PC-3 (cell line): ENCODE measurements at regions not wholly inside any gene's neighbourhood (a gene's known extent, or its start where the extent isn't known, plus 50 kb on each side); places are given as distances from the start of the nearest gene placed in this dataset.

Experiments used
- ATAC-seq: fragments of 200-7000 bp; cut with Tn5 transposase; 2 replicates; pipeline ENCODE4 v1.9.1; 2020; ENCODE audit warnings: mild to moderate bottlenecking, moderate library complexity
- BruUV-seq: library from RNA; stranded (reverse); fragments of 400-500 nt; replicated peaks from 2 replicates; lab custom pipeline; 2021; lab: Mats Ljungman, UMichigan
- CTCF ChIA-PET: fragments of 300-600 bp; sonication (Branson Sonifier 250); formaldehyde crosslinking; loops from one replicate; lab custom pipeline; 2022; ENCODE audit warnings: antibody characterized with exemption; lab: Charles Lee
- POLR2A ChIA-PET: fragments of 300-600 bp; sonication (Branson Sonifier 250); formaldehyde crosslinking; loops from one replicate; lab custom pipeline; 2022; ENCODE audit warnings: antibody characterized with exemption; ENCODE audit not compliant: unreplicated experiment; lab: Charles Lee
- DNase-seq: peaks from one replicate; pipeline ENCODE4 v3.0.0-alpha.2; 2015
- H2AFZ ChIP-seq: fragments of 300-600 bp; sonication (generic); 2 replicates; pipeline ENCODE4 v1.6.0; 2016; ENCODE audit warnings: antibody characterized with exemption, low read length
- H3F3A ChIP-seq: fragments of 300-600 bp; sonication (generic); one replicate; pipeline ENCODE4 v1.6.0; 2017; ENCODE audit warnings: antibody characterized with exemption, low read length, control low read depth, mild to moderate bottlenecking; ENCODE audit not compliant: unreplicated experiment
- H3K27ac ChIP-seq: fragments of 300-600 bp; sonication (generic); 2 replicates; pipeline ENCODE4 v1.5.1; 2016; ENCODE audit warnings: mild to moderate bottlenecking, low read length
- H3K27me3 ChIP-seq: fragments of 300-600 bp; sonication (generic); 2 replicates; pipeline ENCODE4 v1.6.1; 2016; ENCODE audit warnings: low read length, mixed read lengths
- H3K36me3 ChIP-seq: fragments of 300-600 bp; sonication (generic); 2 replicates; pipeline ENCODE4 v1.6.1; 2016; ENCODE audit warnings: low read depth, mixed run types, low read length, mixed read lengths
- H3K4me1 ChIP-seq: fragments of 300-600 bp; sonication (generic); 2 replicates; pipeline ENCODE4 v1.5.1; 2016; ENCODE audit warnings: low read length; ENCODE audit not compliant: insufficient read depth
- H3K4me2 ChIP-seq: fragments of 300-600 bp; sonication (generic); 2 replicates; pipeline ENCODE4 v1.6.0; 2016; ENCODE audit warnings: low read length
- H3K4me3 ChIP-seq: fragments of 300-600 bp; sonication (generic); 2 replicates; pipeline ENCODE4 v1.5.1; 2016; ENCODE audit warnings: mild to moderate bottlenecking, low read length, mixed read lengths
- H3K79me2 ChIP-seq: fragments of 300-600 bp; sonication (generic); 2 replicates; pipeline ENCODE4 v1.6.1; 2017; ENCODE audit warnings: low read length, mixed read lengths
- H3K9ac ChIP-seq: fragments of 300-600 bp; sonication (generic); 2 replicates; pipeline ENCODE4 v1.6.0; 2016; ENCODE audit warnings: mild to moderate bottlenecking, low read length
- H3K9me2 ChIP-seq: fragments of 300-600 bp; sonication (generic); replicated peaks from 2 replicates; pipeline ENCODE4 v1.6.1; 2016; ENCODE audit warnings: mixed run types, low read length, mixed read lengths
- H3K9me3 ChIP-seq: fragments of 300-600 bp; sonication (generic); 2 replicates; pipeline ENCODE4 v1.6.1; 2016; ENCODE audit warnings: low read length, mixed read lengths
- H4K20me1 ChIP-seq: fragments of 300-600 bp; sonication (generic); 2 replicates; pipeline ENCODE4 v1.6.1; 2016; ENCODE audit warnings: low read length, mixed read lengths
- CTCF ChIP-seq: fragments of 300-600 bp; sonication (generic); conservative IDR thresholded peaks from 2 replicates; pipeline ENCODE4 v1.5.1; 2017; ENCODE audit warnings: antibody characterized with exemption, low read depth, mild to moderate bottlenecking, low read length
- EZH2 ChIP-seq: fragments of 300-600 bp; sonication (generic); IDR thresholded peaks from one replicate; pipeline ENCODE4 v1.6.1; 2017; ENCODE audit warnings: antibody characterized with exemption, mild to moderate bottlenecking, low read length; ENCODE audit not compliant: unreplicated experiment
- EZH2phosphoT487 ChIP-seq: fragments of 300-600 bp; sonication (generic); IDR thresholded peaks from 2 replicates; pipeline ENCODE4 v1.6.1; 2018; ENCODE audit warnings: mild to moderate bottlenecking, antibody characterized with exemption, low read length, borderline replicate concordance
- intact Hi-C: fragments of 100-400 bp; cut with micrococcal nuclease; formaldehyde crosslinking; loops from 2 replicates; pipeline ENCODE4 v1.9.0; 2023

- Histone ChIP-seq H3K27ac (no peak overlapping the region), H3K27me3 (no peaks in the 10 kb centered on the region), H3K9me2 (no peaks in the 10 kb centered on the region), H3K79me2 (no peaks in the 10 kb centered on the region), H3K36me3 (no peaks in the 10 kb centered on the region), H3F3A (no peaks in the 10 kb centered on the region), H3K4me1 (no peaks in the 10 kb centered on the region), H3K4me3 (no peak overlapping the region), H4K20me1 (no peaks in the 10 kb centered on the region), H3K4me2 (no peak overlapping the region), H3K9ac (no peak overlapping the region), H3K9me3 (no peaks in the 10 kb centered on the region), H2AFZ (no peak overlapping the region)
- ATAC-seq (no peak), DNase-seq (no peak)
- CTCF ChIA-PET, result no interaction called here
- POLR2A ChIA-PET, result no interaction called here
- intact Hi-C loops, result no loop called here
- no TSS peak for BruUV-seq
- TF ChIP-seq CTCF, result no peak
- no peak for TF ChIP-seq EZH2
- TF ChIP-seq EZH2phosphoT487, result no peak
Measured at GRCh38 chr22:27679176-27679575, 122.4 kb downstream of the MN1 start.

- BruUV-seq, result no TSS peak
- Histone ChIP-seq H3K9me2 (no peaks in the 10 kb centered on the region), H3K27ac (no peak overlapping the region), H3K79me2 (no peaks in the 10 kb centered on the region), H3K27me3 (no peaks in the 10 kb centered on the region), H2AFZ (no peak overlapping the region), H3K9me3 (no peaks in the 10 kb centered on the region), H3F3A (no peaks in the 10 kb centered on the region), H4K20me1 (no peaks in the 10 kb centered on the region), H3K36me3 (no peaks in the 10 kb centered on the region), H3K4me3 (no peak overlapping the region), H3K9ac (no peak overlapping the region), H3K4me2 (no peak overlapping the region), H3K4me1 (no peaks in the 10 kb centered on the region)
- ChIA-PET POLR2A (no interaction called here), CTCF (no interaction called here)
- TF ChIP-seq CTCF, result no peak
- TF ChIP-seq EZH2phosphoT487, result no peak
- TF ChIP-seq EZH2, result no peak
- intact Hi-C loops, result no loop called here
- no peak for ATAC-seq
- no peak for DNase-seq
Measured at GRCh38 chr22:27679693-27680488, 121.7 kb downstream of the MN1 start.

GRCh38 chr22:27680636-27681035 lies 120.9 kb downstream of the MN1 start:
- H3K9me2 ChIP-seq, result no peaks in the 10 kb centered on the region
- no peak for ATAC-seq
- H3K79me2 ChIP-seq, result no peaks in the 10 kb centered on the region
- no peaks in the 10 kb centered on the region for H3K9me3 ChIP-seq
- CTCF ChIA-PET, result no interaction called here
- no peaks in the 10 kb centered on the region for H3F3A ChIP-seq
- H3K27ac ChIP-seq, result no peak overlapping the region
- no peak overlapping the region for H3K4me2 ChIP-seq
- no peaks in the 10 kb centered on the region for H3K27me3 ChIP-seq
- H3K4me3 ChIP-seq, result no peak overlapping the region
- H4K20me1 ChIP-seq, result no peaks in the 10 kb centered on the region
- TF ChIP-seq CTCF (no peak), EZH2 (no peak), EZH2phosphoT487 (no peak)
- H3K4me1 ChIP-seq, result no peaks in the 10 kb centered on the region
- POLR2A ChIA-PET, result no interaction called here
- no peak overlapping the region for H2AFZ ChIP-seq
- no peaks in the 10 kb centered on the region for H3K36me3 ChIP-seq
- DNase-seq, result no peak
- intact Hi-C loops, result no loop called here
- no TSS peak for BruUV-seq
- no peak overlapping the region for H3K9ac ChIP-seq
